Sigmoid colon (tissue), 4 donors: ENCODE measurements at regions not wholly inside any gene's neighbourhood (a gene's known extent, or its start where the extent isn't known, plus 50 kb on each side); places are given as distances from the start of the nearest gene placed in this dataset.

Experiments used
- CTCF ChIP-seq, 4 experiments: fragments of 450-650 bp in 3 of 4; fragments of 200-600 bp in 1 of 4; IDR thresholded peaks; one replicate each; pipeline ENCODE4 v1.5.1; 2016 to 2019; ENCODE audit warnings: antibody characterized with exemption in 4 of 4, mild to moderate bottlenecking in 3 of 4, moderate library complexity in 2 of 4
- EP300 ChIP-seq, 4 donors: sonication (generic); formaldehyde crosslinking; IDR thresholded peaks; one replicate each; pipeline ENCODE4 v1.6.1; 2017; ENCODE audit warnings: antibody characterized with exemption in 4 of 4
- POLR2A ChIP-seq, 2 donors: fragments of 450-650 bp; IDR thresholded peaks; one replicate each; pipeline ENCODE4 v1.6.1; 2016; ENCODE audit warnings: antibody characterized with exemption in 2 of 2, mild to moderate bottlenecking in 2 of 2, moderate library complexity in 2 of 2
- POLR2AphosphoS5 ChIP-seq, 4 donors: sonication (generic); formaldehyde crosslinking; IDR thresholded peaks; one replicate each; pipeline ENCODE4 v1.6.1; 2017; ENCODE audit warnings: antibody characterized with exemption in 4 of 4

- no peak for TF ChIP-seq CTCF (IDR thresholded peaks at IDR 0.05)
- TF ChIP-seq POLR2AphosphoS5 (IDR thresholded peaks at IDR 0.05): no peak
- no peak for TF ChIP-seq POLR2A (IDR thresholded peaks at IDR 0.05)
- no peak for TF ChIP-seq EP300 (IDR thresholded peaks at IDR 0.05)
These were observed 92.9 kb downstream of the ZNF467 start for GRCh38 chr7:149680331-149681025.
